HL-60 (cell line): ENCODE measurements at regions not wholly inside any gene's neighbourhood (a gene's known extent, or its start where the extent isn't known, plus 50 kb on each side); places are given as distances from the start of the nearest gene placed in this dataset.
A peak's percentile ranks its signal among the peaks of the same experiment; 100 is the strongest.
"Not testable (repeated sequence)": the region's sequence is repeated elsewhere in the genome, so short reads cannot be mapped to it uniquely, and the experiment has no call there.

Experiments used
- DNase-seq, 2 experiments: peaks; one replicate each; pipeline ENCODE4 v3.0.0-alpha.2; 2010 to 2020; ENCODE audit warnings: low read depth in 1 of 2, low spot score in 1 of 2
- H3K27ac ChIP-seq: fragments of 250-450 bp; sonication (Bioruptor Pico); replicated peaks from 2 replicates; pipeline ENCODE4 v1.5.1; 2020; ENCODE audit warnings: mild to moderate bottlenecking, moderate library complexity
- H3K27me3 ChIP-seq: fragments of 250-450 bp; sonication (Bioruptor Pico); 2 replicates; pipeline ENCODE4 v1.5.1; 2021; ENCODE audit warnings: mild to moderate bottlenecking, moderate library complexity; ENCODE audit not compliant: insufficient read depth, poor library complexity, severe bottlenecking
- H3K4me3 ChIP-seq: replicated peaks from 2 replicates; pipeline ENCODE4 v1.5.1; 2011; ENCODE audit warnings: mild to moderate bottlenecking, control low read depth, low read length; ENCODE audit not compliant: insufficient read depth
- GABPA ChIP-seq: IDR thresholded peaks from 2 replicates; pipeline ENCODE4 v1.6.1; 2012; ENCODE audit warnings: low read depth
- POLR2AphosphoS5 ChIP-seq: IDR thresholded peaks from 2 replicates; pipeline ENCODE4 v1.6.1; 2012; ENCODE audit warnings: low read depth
- SPI1 ChIP-seq: IDR thresholded peaks from 2 replicates; pipeline ENCODE4 v1.6.1; 2012; ENCODE audit warnings: low read depth, mild to moderate bottlenecking, borderline replicate concordance
- TF ChIP-seq, protein P1 (sequence below): IDR thresholded peaks from 2 replicates; pipeline ENCODE4 v1.6.1; 2012; ENCODE audit warnings: low read depth; ENCODE audit not compliant: insufficient replicate concordance
- TF ChIP-seq, protein P2 (sequence below): IDR thresholded peaks from one replicate; pipeline ENCODE4 v1.5.1; 2011; ENCODE audit warnings: low read length, control low read depth, inconsistent platforms; ENCODE audit not compliant: insufficient read depth

DNA sequence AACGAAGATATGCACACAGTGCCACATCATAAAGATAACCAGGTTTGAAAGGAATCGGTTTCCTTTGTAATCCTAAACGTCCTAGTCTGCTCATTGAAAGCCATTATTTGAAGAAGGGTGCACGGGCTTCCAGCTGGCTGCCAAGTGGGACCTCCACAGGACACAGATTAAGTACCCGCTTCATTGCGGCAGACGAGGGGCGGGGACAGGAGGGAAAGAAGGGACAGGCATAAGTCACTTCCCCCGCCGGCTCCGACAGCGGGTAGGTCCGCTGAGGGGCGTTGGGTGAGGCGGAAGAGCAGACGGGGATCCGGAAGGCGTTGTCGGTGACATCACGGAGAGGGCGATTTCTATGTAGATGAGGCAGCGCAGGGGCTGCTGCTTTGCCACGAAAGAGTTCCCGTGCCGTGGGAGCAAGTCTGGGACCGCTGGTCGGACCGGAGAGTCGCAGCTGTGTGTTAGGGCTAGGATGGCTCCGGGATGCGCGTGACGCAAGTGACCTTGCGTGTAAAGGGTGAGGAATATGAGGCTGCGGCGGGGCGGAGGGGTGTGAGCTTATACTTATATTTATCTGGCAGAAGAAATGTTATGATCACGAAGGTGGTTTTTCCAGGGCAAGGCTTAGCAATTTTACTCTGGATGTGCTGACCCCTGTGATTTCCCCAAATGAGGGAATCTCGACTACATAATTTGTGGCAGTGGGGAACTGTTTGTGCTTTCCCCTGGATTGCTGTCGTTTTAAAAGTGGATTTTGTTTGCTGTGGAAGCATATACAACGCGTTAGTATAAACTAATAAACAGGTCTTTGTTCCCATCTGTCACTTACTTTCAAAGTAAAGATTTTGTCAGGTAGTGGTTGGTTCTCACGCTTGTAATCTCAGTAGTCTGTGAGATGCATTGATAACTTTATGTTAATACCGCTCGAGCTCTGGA is 80.7 kb downstream of the PPIAL4G start:
- peak overlapping the region; percentile 48 for H3K4me3 ChIP-seq
- TF ChIP-seq GABPA: peak; percentile 64
- peak; percentile 88 for TF ChIP-seq POLR2AphosphoS5
- peak; percentile 70 for TF ChIP-seq SPI1
- peak overlapping the region; percentile 91 for H3K27ac ChIP-seq
- not testable (repeated sequence) for H3K27me3 ChIP-seq
- DNase-seq: peak; percentile 55 to 92

DNA sequence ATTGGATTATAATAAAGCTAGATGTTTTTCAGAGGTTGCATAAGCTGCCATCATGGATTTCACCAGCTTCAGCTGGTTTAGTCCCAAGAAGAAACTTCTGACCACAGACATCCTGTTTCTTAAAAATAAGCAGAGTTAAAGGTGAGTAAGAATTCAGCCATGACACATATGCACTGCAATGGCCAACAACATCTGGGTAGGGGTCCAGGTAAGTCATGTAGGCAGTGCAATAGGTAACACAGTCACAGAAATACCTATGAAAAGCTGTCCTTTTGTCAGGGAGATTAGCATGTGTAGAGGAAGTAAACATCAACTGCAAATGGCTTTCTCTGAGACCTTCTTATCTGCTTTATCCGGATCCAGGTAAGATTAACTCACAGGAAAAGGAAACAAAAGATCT is 85.6 kb downstream of the PPIAL4G start:
- DNase-seq: peak; percentile 3 to 44
- not testable (repeated sequence) for H3K27me3 ChIP-seq, H3K4me3 ChIP-seq
- H3K27ac ChIP-seq: peak overlapping the region; percentile 49

DNA sequence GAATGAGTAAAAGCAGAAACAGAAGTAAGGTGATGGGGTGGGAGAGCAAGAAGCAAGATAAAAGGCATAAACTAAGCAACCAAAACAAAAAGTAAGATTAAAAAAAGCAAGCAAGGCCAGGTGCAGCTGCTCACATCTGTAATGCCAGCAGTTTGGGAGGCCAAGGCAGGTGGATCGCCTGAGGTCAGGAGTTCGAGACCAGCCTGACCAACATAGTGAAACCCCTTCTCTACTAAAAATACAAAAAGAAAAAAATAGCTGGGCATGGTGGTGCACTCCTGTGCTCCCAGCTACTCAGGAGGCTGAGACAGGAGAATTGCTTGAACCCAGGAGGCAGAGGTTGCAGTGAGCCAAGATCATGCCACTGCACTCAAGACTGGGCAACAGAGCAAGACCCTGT is 90.6 kb downstream of the PPIAL4G start:
- DNase-seq, H3K27ac ChIP-seq, H3K4me3 ChIP-seq: not testable (repeated sequence)

DNA sequence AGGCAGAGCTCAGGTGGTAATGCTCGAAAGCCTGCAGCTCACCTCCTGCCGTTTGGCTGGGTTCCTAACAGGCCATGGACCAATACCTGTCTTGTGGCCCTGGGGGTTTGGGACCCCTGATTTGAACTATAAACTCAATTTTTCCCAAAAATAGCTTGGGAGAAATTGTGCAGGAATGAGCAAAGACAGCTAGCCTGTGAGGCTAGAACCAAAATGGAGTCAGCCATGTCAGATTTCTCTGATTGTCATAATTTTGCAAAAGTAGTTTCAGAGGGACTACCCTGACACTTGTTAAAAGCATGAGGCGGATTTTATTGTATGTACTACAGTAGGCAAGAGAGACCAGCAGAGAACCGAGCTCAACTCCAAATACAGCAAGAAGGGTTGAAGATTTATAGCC is 91.8 kb downstream of the PPIAL4G start:
- not testable (repeated sequence) for H3K27ac ChIP-seq, H3K4me3 ChIP-seq, H3K27me3 ChIP-seq, DNase-seq

More for the DNA sequence above, 90.6 kb downstream of the PPIAL4G start:
- H3K27me3 ChIP-seq: not testable (repeated sequence)

DNA sequence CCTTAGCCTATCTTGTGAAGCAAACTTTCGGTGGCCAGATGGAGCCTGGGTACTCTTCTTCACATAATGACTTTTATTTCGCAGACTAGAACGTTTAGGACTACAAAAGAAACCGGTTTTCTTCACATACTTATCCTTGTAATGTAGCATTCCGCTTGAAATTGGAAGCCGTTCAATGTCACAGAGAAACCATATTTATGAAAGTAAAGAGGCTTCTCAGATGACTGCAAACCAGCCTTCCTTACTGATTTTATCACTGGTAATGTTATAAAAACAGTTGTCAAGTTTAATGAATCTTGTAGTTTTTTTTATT is 94.1 kb downstream of the PPIAL4G start:
- no peaks in the 10 kb centered on the region for H3K27me3 ChIP-seq
- no peak for DNase-seq
- H3K4me3 ChIP-seq: no peak overlapping the region
- TF ChIP-seq, protein P1, sequence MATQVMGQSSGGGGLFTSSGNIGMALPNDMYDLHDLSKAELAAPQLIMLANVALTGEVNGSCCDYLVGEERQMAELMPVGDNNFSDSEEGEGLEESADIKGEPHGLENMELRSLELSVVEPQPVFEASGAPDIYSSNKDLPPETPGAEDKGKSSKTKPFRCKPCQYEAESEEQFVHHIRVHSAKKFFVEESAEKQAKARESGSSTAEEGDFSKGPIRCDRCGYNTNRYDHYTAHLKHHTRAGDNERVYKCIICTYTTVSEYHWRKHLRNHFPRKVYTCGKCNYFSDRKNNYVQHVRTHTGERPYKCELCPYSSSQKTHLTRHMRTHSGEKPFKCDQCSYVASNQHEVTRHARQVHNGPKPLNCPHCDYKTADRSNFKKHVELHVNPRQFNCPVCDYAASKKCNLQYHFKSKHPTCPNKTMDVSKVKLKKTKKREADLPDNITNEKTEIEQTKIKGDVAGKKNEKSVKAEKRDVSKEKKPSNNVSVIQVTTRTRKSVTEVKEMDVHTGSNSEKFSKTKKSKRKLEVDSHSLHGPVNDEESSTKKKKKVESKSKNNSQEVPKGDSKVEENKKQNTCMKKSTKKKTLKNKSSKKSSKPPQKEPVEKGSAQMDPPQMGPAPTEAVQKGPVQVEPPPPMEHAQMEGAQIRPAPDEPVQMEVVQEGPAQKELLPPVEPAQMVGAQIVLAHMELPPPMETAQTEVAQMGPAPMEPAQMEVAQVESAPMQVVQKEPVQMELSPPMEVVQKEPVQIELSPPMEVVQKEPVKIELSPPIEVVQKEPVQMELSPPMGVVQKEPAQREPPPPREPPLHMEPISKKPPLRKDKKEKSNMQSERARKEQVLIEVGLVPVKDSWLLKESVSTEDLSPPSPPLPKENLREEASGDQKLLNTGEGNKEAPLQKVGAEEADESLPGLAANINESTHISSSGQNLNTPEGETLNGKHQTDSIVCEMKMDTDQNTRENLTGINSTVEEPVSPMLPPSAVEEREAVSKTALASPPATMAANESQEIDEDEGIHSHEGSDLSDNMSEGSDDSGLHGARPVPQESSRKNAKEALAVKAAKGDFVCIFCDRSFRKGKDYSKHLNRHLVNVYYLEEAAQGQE: no peak
- TF ChIP-seq, protein P2, sequence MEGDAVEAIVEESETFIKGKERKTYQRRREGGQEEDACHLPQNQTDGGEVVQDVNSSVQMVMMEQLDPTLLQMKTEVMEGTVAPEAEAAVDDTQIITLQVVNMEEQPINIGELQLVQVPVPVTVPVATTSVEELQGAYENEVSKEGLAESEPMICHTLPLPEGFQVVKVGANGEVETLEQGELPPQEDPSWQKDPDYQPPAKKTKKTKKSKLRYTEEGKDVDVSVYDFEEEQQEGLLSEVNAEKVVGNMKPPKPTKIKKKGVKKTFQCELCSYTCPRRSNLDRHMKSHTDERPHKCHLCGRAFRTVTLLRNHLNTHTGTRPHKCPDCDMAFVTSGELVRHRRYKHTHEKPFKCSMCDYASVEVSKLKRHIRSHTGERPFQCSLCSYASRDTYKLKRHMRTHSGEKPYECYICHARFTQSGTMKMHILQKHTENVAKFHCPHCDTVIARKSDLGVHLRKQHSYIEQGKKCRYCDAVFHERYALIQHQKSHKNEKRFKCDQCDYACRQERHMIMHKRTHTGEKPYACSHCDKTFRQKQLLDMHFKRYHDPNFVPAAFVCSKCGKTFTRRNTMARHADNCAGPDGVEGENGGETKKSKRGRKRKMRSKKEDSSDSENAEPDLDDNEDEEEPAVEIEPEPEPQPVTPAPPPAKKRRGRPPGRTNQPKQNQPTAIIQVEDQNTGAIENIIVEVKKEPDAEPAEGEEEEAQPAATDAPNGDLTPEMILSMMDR: no peak
- no peak for TF ChIP-seq SPI1
- TF ChIP-seq GABPA: no peak; the same call in 1 of the 2 replicates
- TF ChIP-seq POLR2AphosphoS5: no peak
- peak overlapping the region; percentile 96 for H3K27ac ChIP-seq

DNA sequence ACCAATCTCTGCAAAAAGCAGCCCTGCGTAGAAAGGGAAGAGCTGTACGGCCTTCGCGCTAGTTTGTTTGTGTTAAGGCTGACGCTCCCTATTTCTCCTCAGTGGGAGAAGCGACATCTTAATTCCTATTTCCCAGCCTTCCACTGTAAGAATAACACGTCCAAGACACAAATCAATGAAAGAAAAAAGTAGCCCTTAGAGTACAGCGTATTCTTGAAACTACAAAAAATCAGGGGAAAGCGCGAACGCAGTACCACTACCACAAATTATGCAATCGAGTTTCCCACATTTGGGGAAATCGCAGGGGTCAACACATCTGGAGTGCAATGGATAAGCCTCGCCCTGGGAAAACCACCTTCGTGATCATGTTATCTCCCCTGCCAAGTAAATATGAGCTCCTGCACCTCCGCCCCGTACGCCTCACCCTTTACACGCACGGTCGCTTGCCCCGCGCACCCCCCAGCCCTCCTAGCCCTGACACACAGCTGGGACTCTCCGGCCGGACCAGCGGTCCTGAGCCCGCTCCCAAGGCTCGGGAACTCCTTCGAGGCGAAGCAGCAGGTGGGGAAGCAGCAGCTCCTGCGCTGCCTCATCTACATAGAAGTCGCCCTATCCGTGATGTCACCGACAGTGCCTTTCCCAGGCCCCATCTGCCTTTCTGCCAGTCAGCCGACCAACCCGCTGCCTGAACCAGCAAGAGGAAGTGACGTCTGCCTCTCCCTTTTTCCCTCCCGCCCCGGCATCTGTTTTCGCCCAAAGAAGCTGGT is 94.7 kb downstream of the PPIAL4G start:
- TF ChIP-seq SPI1: peak; percentile 78
- TF ChIP-seq GABPA: peak; percentile 67; the same call in 1 of the 2 replicates
- TF ChIP-seq POLR2AphosphoS5: peak; percentile 88
- TF ChIP-seq, protein P2: no peak
- TF ChIP-seq, protein P1: no peak
- Histone ChIP-seq H3K4me3 (peak overlapping the region; percentile 29), H3K27me3 (no peaks in the 10 kb centered on the region), H3K27ac (peak overlapping the region; percentile 96)
- DNase-seq: peak; percentile 71 to 96

DNA sequence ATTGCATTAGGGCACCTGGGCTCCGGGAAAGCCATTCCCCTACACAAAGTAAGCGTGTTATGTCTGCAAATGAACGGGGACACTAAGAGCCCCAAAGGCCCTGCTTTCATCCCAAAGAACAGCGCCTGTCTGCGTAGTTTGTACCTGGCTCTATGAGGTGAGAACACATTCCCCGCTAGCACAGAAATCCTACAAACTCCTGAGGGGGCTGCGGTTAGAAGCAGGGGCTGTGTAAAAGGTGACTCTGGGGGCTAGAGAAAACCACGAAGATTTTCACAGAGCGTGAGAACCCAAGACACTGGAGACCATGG is 95.2 kb downstream of the PPIAL4G start:
- H3K27ac ChIP-seq, H3K4me3 ChIP-seq, DNase-seq, H3K27me3 ChIP-seq: not testable (repeated sequence)
